GM21619 (cell line): ENCODE measurements at regions not wholly inside any gene's neighbourhood (a gene's known extent, or its start where the extent isn't known, plus 50 kb on each side); places are given as distances from the start of the nearest gene placed in this dataset.

ENCODE experiments used
- ATAC-seq: cut with Tn5 transposase; IDR thresholded peaks from one replicate; pipeline ENCODE4 v1.9.1; 2021; ENCODE audit not compliant: unreplicated experiment

- ATAC-seq = no peak
These were observed 338.7 kb upstream of the SMC2 start for GRCh38 chr9:103755441-103755840.

- ATAC-seq = no peak
These were observed 338.1 kb upstream of the SMC2 start for GRCh38 chr9:103755986-103756385.

- ATAC-seq = no peak
These were observed 337.0 kb upstream of the SMC2 start for GRCh38 chr9:103757062-103757461.

GRCh38 chr9:103761466-103761865, 332.6 kb upstream of the SMC2 start:
- ATAC-seq = no peak

DNA sequence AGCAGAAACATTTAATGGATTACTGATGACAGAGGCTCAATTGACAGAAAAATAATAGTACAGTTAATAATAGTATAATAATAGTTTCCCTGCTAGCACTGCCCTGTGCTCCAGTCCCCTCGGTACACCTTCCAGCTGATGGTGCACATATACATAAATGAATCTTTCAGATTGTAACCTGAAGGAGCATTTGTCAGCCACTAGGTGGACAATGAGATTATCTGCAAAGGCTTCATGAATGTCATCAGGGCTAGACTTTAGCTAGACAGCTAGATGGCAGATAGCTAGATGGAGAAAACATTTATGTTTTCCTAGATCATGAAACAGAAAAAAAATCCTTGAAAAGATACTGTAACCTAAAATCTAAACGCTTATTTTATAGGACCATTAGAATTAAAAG, 304.4 kb upstream of the SMC2 start:
- peak; percentile 88 for ATAC-seq

GRCh38 chr9:103798620-103799019, 295.5 kb upstream of the SMC2 start:
- peak; percentile 100 for ATAC-seq

DNA sequence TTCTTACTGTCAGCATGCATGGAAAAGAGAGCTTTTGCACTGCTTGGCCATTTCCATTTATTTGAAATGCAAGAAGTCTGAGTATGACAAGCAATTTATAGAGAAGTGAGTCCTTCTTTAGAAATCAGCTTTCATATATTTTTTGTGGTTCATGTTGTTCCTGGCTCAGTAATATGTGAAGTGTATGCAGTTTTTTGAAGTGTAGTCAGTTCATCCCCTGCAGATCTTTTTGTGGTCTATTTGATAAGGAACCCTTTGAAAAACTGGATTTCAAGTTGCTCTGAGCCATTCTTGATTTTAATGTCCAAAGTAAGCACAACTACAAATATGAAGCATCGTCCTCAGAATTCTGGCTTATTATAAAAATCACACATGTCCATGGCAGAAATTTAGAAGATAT, 294.1 kb upstream of the SMC2 start:
- no peak for ATAC-seq

- no peak for ATAC-seq
These were observed 292.0 kb upstream of the SMC2 start for GRCh38 chr9:103802068-103802467.

DNA sequence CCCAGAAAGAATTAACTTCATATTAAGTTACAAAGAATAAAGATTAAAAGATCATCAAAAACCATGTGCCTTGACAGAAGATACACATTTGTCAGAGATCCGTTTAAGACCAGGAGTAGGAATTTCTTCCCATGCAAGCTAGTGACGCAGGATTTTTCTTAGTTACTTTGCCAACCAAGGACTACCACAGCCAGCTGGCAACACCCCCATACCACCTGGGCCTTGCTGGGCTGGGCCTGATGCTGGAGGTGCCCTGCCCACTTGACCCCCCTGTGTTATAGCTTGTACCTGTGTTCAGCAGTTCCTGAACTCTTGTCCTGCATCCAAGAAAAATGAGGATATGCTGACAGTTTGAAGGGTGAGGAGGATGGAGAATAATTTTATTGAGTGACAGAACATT, 290.9 kb upstream of the SMC2 start:
- ATAC-seq = no peak

- no peak for ATAC-seq
These were observed 289.9 kb upstream of the SMC2 start for GRCh38 chr9:103804077-103804735.

DNA sequence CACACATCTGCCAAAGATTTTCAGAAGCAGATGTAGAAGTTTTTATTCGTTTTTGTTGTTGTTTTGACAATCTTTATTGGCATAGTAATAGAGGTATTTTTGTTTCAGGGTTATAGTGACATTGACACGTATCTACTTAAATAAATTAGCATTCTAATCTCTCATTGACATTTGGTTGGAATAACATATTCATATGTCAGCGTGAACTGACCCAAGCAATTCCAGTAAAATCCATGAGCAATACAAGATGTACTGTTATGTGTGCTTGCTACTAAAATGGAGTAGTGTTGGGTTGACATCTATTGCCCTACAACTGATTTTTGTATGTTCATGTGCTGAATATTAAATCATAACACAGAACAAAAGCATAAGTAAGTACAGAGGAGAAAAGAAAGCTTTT, 284.4 kb upstream of the SMC2 start:
- ATAC-seq = no peak

- ATAC-seq = no peak
These were observed 282.6 kb upstream of the SMC2 start for GRCh38 chr9:103811462-103811861.

- no peak for ATAC-seq
These were observed 278.0 kb upstream of the SMC2 start for GRCh38 chr9:103816146-103816545.

DNA sequence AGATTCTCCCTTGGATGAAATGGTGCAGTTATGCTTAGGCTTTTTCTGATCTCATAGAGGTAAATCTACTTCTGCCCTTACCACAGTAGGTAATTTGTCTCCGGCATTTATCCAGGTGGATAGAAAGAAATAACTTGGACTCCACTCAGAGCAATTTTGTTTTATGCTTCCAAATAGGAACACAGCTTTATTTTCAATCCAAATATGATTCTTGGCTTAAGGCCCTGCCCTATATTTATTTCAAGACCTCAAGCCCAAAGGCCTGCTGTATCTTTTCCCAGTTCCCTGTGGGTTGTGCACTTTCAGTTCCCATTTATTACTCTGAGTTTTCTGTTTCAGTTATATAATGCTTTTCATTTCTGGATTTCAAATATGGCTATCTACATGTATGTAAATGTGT, 274.2 kb upstream of the SMC2 start:
- no peak for ATAC-seq

DNA sequence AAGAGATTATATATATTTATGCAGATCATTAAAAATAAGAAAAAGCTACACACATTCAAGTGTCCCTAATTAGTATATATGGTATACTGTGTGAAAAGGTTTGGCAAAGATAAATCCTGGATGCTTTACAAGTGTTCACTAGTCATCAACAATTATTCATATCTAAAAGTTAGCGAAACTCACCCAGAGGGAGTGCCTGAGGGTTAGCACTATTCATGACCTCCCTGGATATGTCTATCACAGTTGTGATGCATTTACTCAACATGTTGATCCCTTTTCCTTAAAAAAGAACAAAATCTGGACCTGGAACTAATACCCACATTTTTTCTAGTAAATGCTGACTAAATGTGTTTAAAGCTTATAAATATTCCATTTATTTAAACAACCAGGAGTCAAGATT, 273.0 kb upstream of the SMC2 start:
- ATAC-seq = no peak

DNA sequence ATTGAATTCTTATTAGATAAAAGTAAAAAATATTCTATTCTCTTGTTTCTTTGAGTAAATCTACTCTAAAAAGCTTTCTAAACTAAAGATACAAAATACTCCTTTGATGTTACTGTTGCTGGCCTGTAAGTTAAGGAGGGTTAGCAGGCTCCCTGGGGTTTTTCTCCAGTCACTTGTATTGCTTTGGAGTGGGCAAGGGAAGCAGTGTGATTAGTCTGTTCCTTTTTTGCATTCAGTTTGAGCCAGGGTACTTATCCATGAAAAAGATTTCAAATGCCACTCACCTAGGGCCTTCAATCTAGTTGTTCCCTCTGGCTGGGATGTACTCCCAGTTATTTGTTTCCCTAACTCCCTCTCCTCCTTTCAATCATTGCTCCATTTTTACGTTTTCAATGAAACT, 256.2 kb upstream of the SMC2 start:
- ATAC-seq = no peak

GRCh38 chr9:103839197-103839596, 254.9 kb upstream of the SMC2 start:
- no peak for ATAC-seq

- ATAC-seq = no peak
These were observed 226.2 kb upstream of the SMC2 start for GRCh38 chr9:103867886-103868285.

DNA sequence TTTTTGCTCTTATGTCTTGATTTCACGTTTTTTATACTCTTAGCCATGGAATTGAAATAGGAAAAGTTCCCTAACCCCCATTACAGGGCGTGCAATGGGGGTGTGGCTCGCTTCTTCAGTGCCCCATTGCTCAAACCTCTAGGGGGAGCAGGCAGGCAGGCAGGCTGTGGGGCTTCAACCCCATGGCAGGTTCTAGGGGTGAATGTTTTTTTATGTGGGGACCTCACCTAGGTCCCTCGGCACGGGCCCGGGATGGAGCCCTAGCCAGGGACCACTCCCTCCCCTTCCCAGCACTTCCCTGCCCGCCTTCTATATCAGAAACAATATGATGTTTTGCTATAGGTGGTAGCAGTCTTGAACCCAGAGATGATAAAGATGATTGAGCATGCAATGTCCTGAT, 221.3 kb upstream of the SMC2 start:
- ATAC-seq = no peak

DNA sequence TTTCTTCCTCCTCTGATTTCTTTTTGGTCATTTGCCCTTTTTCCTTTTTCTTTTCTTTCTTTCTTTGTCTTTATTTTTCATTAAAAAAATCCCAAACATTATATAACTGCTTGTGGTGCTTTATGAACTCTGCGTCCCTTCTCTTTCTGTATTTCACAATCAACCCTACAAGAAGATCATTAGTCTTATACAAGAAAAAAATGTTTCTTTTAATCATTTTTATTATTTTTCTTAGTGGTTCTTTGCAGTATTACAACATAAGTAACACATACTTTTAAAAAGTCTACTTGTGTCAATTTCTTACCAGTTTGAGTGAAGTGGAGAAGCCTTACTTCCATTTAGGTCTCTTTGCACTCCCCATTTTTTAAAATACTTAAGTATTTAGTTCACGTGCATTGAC, 212.7 kb upstream of the SMC2 start:
- no peak for ATAC-seq

- ATAC-seq = no peak
These were observed 204.1 kb upstream of the SMC2 start for GRCh38 chr9:103889989-103890388.

GRCh38 chr9:103894184-103894583, 199.9 kb upstream of the SMC2 start:
- ATAC-seq = no peak

DNA sequence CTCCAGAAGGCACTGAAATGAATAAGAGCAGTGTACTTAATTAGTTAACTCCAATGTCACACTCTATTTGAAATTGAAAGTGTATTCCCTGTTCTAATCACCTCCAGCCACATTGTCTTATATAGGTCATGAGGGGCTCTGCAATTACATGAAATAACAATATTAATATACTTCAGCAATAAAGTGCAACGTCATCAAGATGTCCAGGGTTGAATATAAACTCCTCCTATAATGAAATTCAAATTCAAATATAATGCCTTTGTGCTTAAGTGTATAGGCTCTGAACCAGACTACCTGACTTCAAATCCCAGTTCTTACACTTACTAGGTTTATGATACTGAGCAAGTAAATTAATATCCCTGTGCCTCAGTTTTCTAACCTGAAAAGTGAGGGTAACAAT, 195.6 kb upstream of the SMC2 start:
- no peak for ATAC-seq

DNA sequence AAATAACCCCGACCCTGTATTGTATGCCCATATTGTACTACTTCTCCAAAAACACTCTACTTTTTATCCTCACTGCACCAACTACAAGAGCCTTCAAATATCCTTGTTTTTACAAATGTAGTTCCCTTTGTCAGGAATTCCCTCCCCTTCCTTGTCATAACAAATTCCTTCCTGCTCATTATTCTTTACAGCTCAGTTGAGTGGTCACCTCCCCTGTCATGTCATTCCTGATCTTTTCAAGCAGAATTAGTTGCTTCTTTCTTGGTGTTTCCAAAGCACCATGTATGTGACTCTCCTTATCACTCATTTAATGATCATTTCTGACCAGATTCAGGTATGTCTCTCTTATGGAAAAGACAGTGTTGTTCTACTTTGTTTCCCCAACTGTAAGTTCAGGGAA, 194.2 kb upstream of the SMC2 start:
- no peak for ATAC-seq
